ENCODE measurements at regions not wholly inside any gene's neighbourhood (a gene's known extent, or its start where the extent isn't known, plus 50 kb on each side); places are given as distances from the start of the nearest gene placed in this dataset.

DNA sequence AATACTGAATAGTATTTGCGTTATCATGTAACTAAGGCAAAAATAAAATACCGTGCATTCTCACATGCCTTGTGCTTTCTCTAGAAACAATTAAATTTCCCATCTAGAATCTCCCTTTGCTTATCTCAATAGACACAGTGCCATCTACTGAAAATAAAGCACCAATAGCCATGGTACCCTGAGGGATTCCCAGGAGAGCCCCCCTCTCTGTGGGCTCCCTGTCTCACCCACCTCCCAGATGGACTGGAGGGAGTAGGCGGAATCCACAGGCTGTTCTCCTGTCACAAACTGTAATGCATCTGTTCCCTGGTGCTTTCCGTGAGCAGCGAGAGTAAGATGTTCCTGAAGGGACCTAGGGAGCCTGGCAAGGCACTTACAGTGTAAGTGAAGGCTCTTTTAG lies 112.4 kb upstream of the UPP2 start:
- peak in 1 of 2 experiments; percentile 9; a peak in 2 of 4 replicates for TF ChIP-seq RAD21 (IDR thresholded peaks at IDR 0.05 in 1 of 2, conservative IDR thresholded peaks at IDR 0.05 in 1 of 2; ENCODE audit: low read depth in 2 of 2, low read length in 2 of 2)
- TF ChIP-seq, protein P1, sequence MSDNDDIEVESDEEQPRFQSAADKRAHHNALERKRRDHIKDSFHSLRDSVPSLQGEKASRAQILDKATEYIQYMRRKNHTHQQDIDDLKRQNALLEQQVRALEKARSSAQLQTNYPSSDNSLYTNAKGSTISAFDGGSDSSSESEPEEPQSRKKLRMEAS (IDR thresholded peaks at IDR 0.05) = no peak
- no peak overlapping the region for H3K14ac ChIP-seq (ENCODE audit: insufficient read length)
- no peak overlapping the region for H4K5ac ChIP-seq (ENCODE audit: insufficient read length, low read depth, low read length)
- WGBS, 2 experiments (ENCODE audit: extremely low coverage in 1 of 2, insufficient coverage in 1 of 2, insufficient read length in 1 of 2, insufficient replicate concordance in 2 of 2, low coverage in 1 of 2, low lambda C conversion rate in 2 of 2, missing lambda C conversion rate in 1 of 2) = 93% methylated on average over 4 of the region's 5 CpGs; no CpG with 5 or more reads in 1 of the 2 experiments
- no peak overlapping the region for H3K23ac ChIP-seq (ENCODE audit: insufficient read length)
- no peak overlapping the region for H2BK20ac ChIP-seq (ENCODE audit: low read length)
- no peaks in the 10 kb centered on the region for H3K79me1 ChIP-seq (ENCODE audit: low read depth, low read length)
- no peak overlapping the region for H4K91ac ChIP-seq (replicated peaks; ENCODE audit: insufficient read length, low read length)
- no peaks in the 10 kb centered on the region for H3K23me2 ChIP-seq (ENCODE audit: low read depth, low read length)
- no peaks in the 10 kb centered on the region for H3K4me1 ChIP-seq (replicated peaks in 1 of 4; ENCODE audit: control insufficient read depth in 3 of 4, insufficient read depth in 4 of 4, low read length in 3 of 4)
- no peak for DNase-seq (ENCODE audit: low read depth in 1 of 2, low spot score in 2 of 2)
- no peak overlapping the region for H3K4me2 ChIP-seq (ENCODE audit: insufficient read depth in 1 of 2, low read depth in 2 of 2, low read length in 2 of 2)
- H4K20me1 ChIP-seq (replicated peaks in 1 of 2; ENCODE audit: control insufficient read depth in 1 of 2, insufficient read depth in 2 of 2, low read length in 2 of 2) = no peaks in the 10 kb centered on the region
- no peak overlapping the region for H3K9ac ChIP-seq (replicated peaks in 1 of 4; ENCODE audit: extremely low read depth in 1 of 4, low read depth in 3 of 4, low read length in 3 of 4)
- ChIA-PET POLR2A (ENCODE audit: partially characterized antibody) (no interaction called here), CTCF (ENCODE audit: partially characterized antibody) (interaction anchor here (0.7 to 1.5 kb wide), 3 partner anchors 58 to 212 kb away, joined by 3 to 4 read pairs (median 4); no protein-coding TSS in a partner anchor)
- H3K18ac ChIP-seq (ENCODE audit: extremely low read depth, low read length) = no peak overlapping the region
- H2BK120ac ChIP-seq (replicated peaks; ENCODE audit: low read depth, low read length) = no peak overlapping the region
- no peak overlapping the region for H2BK15ac ChIP-seq (ENCODE audit: low read length)
- no peaks in the 10 kb centered on the region for H3K36me3 ChIP-seq (ENCODE audit: control insufficient read depth in 2 of 4, insufficient read depth in 4 of 4, low read length in 3 of 4)
- H2BK12ac ChIP-seq (ENCODE audit: low read depth, low read length) = no peak overlapping the region
- H3K9me3 ChIP-seq (ENCODE audit: insufficient read depth in 2 of 2, low read depth in 1 of 2, low read length in 1 of 2) = no peaks in the 10 kb centered on the region
- no peak overlapping the region for H3K56ac ChIP-seq (replicated peaks; ENCODE audit: insufficient read length, low read depth, low read length)
- no peak overlapping the region for H2AFZ ChIP-seq (ENCODE audit: low read length)
- no peaks in the 10 kb centered on the region for H3K27me3 ChIP-seq (replicated peaks in 1 of 4; ENCODE audit: control insufficient read depth in 3 of 4, extremely low read depth in 1 of 4, insufficient read depth in 3 of 4, low read length in 3 of 4)
- no peak overlapping the region for H3K4ac ChIP-seq (replicated peaks; ENCODE audit: insufficient read length, low read depth, low read length)
- H2BK5ac ChIP-seq (ENCODE audit: low read depth, low read length) = no peak overlapping the region
- H3K27ac ChIP-seq (ENCODE audit: low read depth, low read length) = no peak overlapping the region
- H3K4me3 ChIP-seq (ENCODE audit: extremely low read depth in 1 of 4, insufficient read depth in 2 of 4, low read depth in 3 of 4, low read length in 4 of 4) = no peak overlapping the region
- H4K8ac ChIP-seq (ENCODE audit: extremely low read depth, insufficient read depth, low read length) = no peak overlapping the region
- no peak for FAIRE-seq
- no peaks in the 10 kb centered on the region for H3K79me2 ChIP-seq (ENCODE audit: control insufficient read depth in 1 of 2, insufficient read depth in 2 of 2, low read length in 2 of 2)
- no peak overlapping the region for H2AK5ac ChIP-seq (ENCODE audit: low read depth, low read length)

All from H1 (cell line).